ENCODE measurements at regions not wholly inside any gene's neighbourhood (a gene's known extent, or its start where the extent isn't known, plus 50 kb on each side); places are given as distances from the start of the nearest gene placed in this dataset.

- TF ChIP-seq CTCF (conservative IDR thresholded peaks at IDR 0.05): no peak
- no peak for TF ChIP-seq ZFX (IDR thresholded peaks at IDR 0.05)
These were observed 2612.9 kb downstream of the PCDH9 start for GRCh38 chr13:64617231-64617630.

All from C4-2B (cell line).